OCI-LY7 (cell line): ENCODE measurements at regions not wholly inside any gene's neighbourhood (a gene's known extent, or its start where the extent isn't known, plus 50 kb on each side); places are given as distances from the start of the nearest gene placed in this dataset.

Source experiments
- BruUV-seq: library from RNA; stranded (reverse); fragments of 400-500 nt; replicated peaks from 2 replicates; lab custom pipeline; 2021; lab: Mats Ljungman, UMichigan
- CTCF ChIA-PET: fragments of 300-600 bp; sonication (Branson Sonifier 250); formaldehyde crosslinking; loops from one replicate; lab custom pipeline; 2022; ENCODE audit warnings: antibody characterized with exemption; ENCODE audit not compliant: unreplicated experiment; lab: Charles Lee
- POLR2A ChIA-PET: fragments of 300-600 bp; sonication (Branson Sonifier 250); formaldehyde crosslinking; loops from one replicate; lab custom pipeline; 2022; ENCODE audit warnings: antibody characterized with exemption; lab: Charles Lee
- DNase-seq: peaks from one replicate; pipeline ENCODE4 v3.0.0-alpha.2; 2015; ENCODE audit warnings: low spot score
- H2AFZ ChIP-seq: fragments of 200-600 bp; sonication (generic), shearing (Covaris generic); 2 replicates; pipeline ENCODE4 v1.6.1; 2014; ENCODE audit warnings: mild to moderate bottlenecking, antibody characterized with exemption, low read length, moderate library complexity
- H3K27ac ChIP-seq: fragments of 200-600 bp; sonication (generic); 2 replicates; pipeline ENCODE4 v1.5.1; 2014; ENCODE audit warnings: mixed run types, low read depth, mild to moderate bottlenecking, moderate library complexity, low read length, inconsistent platforms; ENCODE audit not compliant: poor library complexity, severe bottlenecking
- H3K36me3 ChIP-seq: fragments of 200-600 bp; sonication (generic); 2 replicates; pipeline ENCODE4 v1.6.1; 2014; ENCODE audit warnings: mild to moderate bottlenecking, antibody characterized with exemption, low read length, moderate library complexity, mixed read lengths; ENCODE audit not compliant: insufficient read depth
- H3K4me1 ChIP-seq: fragments of 200-600 bp; sonication (generic); 2 replicates; pipeline ENCODE4 v1.5.1; 2014; ENCODE audit warnings: mild to moderate bottlenecking, low read length; ENCODE audit not compliant: insufficient read depth, poor library complexity, severe bottlenecking
- H3K4me2 ChIP-seq: fragments of 200-600 bp; sonication (generic); 2 replicates; pipeline ENCODE4 v1.6.1; 2014; ENCODE audit warnings: mild to moderate bottlenecking, low read length
- H3K4me3 ChIP-seq: fragments of 200-600 bp; sonication (generic); 2 replicates; pipeline ENCODE4 v1.5.1; 2014; ENCODE audit warnings: mild to moderate bottlenecking, low read depth, low read length; ENCODE audit not compliant: poor library complexity, severe bottlenecking
- H3K79me2 ChIP-seq: fragments of 200-600 bp; sonication (generic); 2 replicates; pipeline ENCODE4 v1.6.1; 2016; ENCODE audit warnings: low read depth, mild to moderate bottlenecking, low read length, moderate library complexity, mixed read lengths; ENCODE audit not compliant: insufficient read depth
- H3K9me2 ChIP-seq: fragments of 200-600 bp; sonication (generic); 2 replicates; pipeline ENCODE4 v1.6.1; 2016; ENCODE audit warnings: mild to moderate bottlenecking, low read length, mixed read lengths; ENCODE audit not compliant: insufficient read depth
- H3K9me3 ChIP-seq: fragments of 200-600 bp; sonication (generic); 2 replicates; pipeline ENCODE4 v1.6.1; 2014; ENCODE audit warnings: mild to moderate bottlenecking, mixed run types, low read length, mixed read lengths
- H4K20me1 ChIP-seq: fragments of 200-600 bp; sonication (generic); 2 replicates; pipeline ENCODE4 v1.6.1; 2014; ENCODE audit warnings: mild to moderate bottlenecking, antibody characterized with exemption, low read length, moderate library complexity, mixed read lengths; ENCODE audit not compliant: insufficient read depth
- CTCF ChIP-seq: fragments of 200-600 bp; sonication (generic); conservative IDR thresholded peaks from 2 replicates; pipeline ENCODE4 v1.5.1; 2014; ENCODE audit warnings: mild to moderate bottlenecking, antibody characterized with exemption, low read length, moderate library complexity, mixed read lengths
- EZH2phosphoT487 ChIP-seq: fragments of 200-600 bp; sonication (generic); IDR thresholded peaks from 2 replicates; pipeline ENCODE4 v1.6.1; 2018; ENCODE audit warnings: low read depth, borderline replicate concordance, mild to moderate bottlenecking, mixed run types, antibody characterized with exemption, low read length, moderate library complexity, mixed read lengths
- intact Hi-C: fragments of 100-400 bp; cut with micrococcal nuclease; formaldehyde crosslinking; loops from one replicate; pipeline ENCODE4 v1.10.0; 2022; ENCODE audit not compliant: unreplicated experiment

- H3K4me3 ChIP-seq, result no peak overlapping the region
- H2AFZ ChIP-seq, result no peak overlapping the region
- intact Hi-C loops, result loop anchor here (10.0 kb wide), 1 partner anchor 232 kb away; no protein-coding TSS in a partner anchor
- TF ChIP-seq EZH2phosphoT487 (no peak), CTCF (no peak)
- H3K9me2 ChIP-seq, result no peaks in the 10 kb centered on the region
- DNase-seq, result no peak
- no peaks in the 10 kb centered on the region for H3K4me1 ChIP-seq
- no peaks in the 10 kb centered on the region for H3K9me3 ChIP-seq
- CTCF ChIA-PET, result no interaction called here
- no peaks in the 10 kb centered on the region for H3K79me2 ChIP-seq
- no peaks in the 10 kb centered on the region for H3K36me3 ChIP-seq
- POLR2A ChIA-PET, result interaction anchor here (0.5 to 1.0 kb wide), 2 partner anchors 21 kb away, joined by 3 read pairs; no protein-coding TSS in a partner anchor
- no peak overlapping the region for H3K27ac ChIP-seq
- H4K20me1 ChIP-seq, result no peaks in the 10 kb centered on the region
- H3K4me2 ChIP-seq, result no peak overlapping the region
- no TSS peak for BruUV-seq
Observed at GRCh38 chr3:30462721-30463470, 143.5 kb upstream of the TGFBR2 start.

GRCh38 chr3:30464381-30464780, 142.0 kb upstream of the TGFBR2 start:
- no peak for TF ChIP-seq EZH2phosphoT487
- no peak for TF ChIP-seq CTCF
- no peak for DNase-seq
- intact Hi-C loops, result loop anchor here (10.0 kb wide), 1 partner anchor 230 kb away; no protein-coding TSS in a partner anchor
- Histone ChIP-seq H3K9me2 (no peaks in the 10 kb centered on the region), H3K4me1 (no peaks in the 10 kb centered on the region), H3K79me2 (no peaks in the 10 kb centered on the region), H3K9me3 (no peaks in the 10 kb centered on the region), H3K36me3 (no peaks in the 10 kb centered on the region), H2AFZ (no peak overlapping the region), H3K4me3 (no peak overlapping the region), H3K27ac (no peak overlapping the region), H3K4me2 (no peak overlapping the region), H4K20me1 (no peaks in the 10 kb centered on the region)
- POLR2A ChIA-PET, result no interaction called here
- no TSS peak for BruUV-seq
- CTCF ChIA-PET, result no interaction called here

- Histone ChIP-seq H3K27ac (no peak overlapping the region), H3K4me2 (no peak overlapping the region), H3K4me1 (no peaks in the 10 kb centered on the region), H3K9me2 (no peaks in the 10 kb centered on the region), H3K79me2 (no peaks in the 10 kb centered on the region), H3K36me3 (no peaks in the 10 kb centered on the region), H2AFZ (no peak overlapping the region), H4K20me1 (no peaks in the 10 kb centered on the region), H3K4me3 (no peak overlapping the region), H3K9me3 (no peaks in the 10 kb centered on the region)
- no peak for TF ChIP-seq CTCF
- TF ChIP-seq EZH2phosphoT487, result no peak
- POLR2A ChIA-PET, result no interaction called here
- intact Hi-C loops, result loop anchor here (10.0 kb wide), 1 partner anchor 229 kb away; no protein-coding TSS in a partner anchor
- CTCF ChIA-PET, result no interaction called here
- no peak for DNase-seq
- no TSS peak for BruUV-seq
Observed at GRCh38 chr3:30465454-30465853, 140.9 kb upstream of the TGFBR2 start.
